Gastroesophageal sphincter (tissue), 3 donors: ENCODE measurements at regions not wholly inside any gene's neighbourhood (a gene's known extent, or its start where the extent isn't known, plus 50 kb on each side); places are given as distances from the start of the nearest gene placed in this dataset.
"Not testable (repeated sequence)": the region's sequence is repeated elsewhere in the genome, so short reads cannot be mapped to it uniquely, and the experiment has no call there.

Experiments
- EP300 ChIP-seq: sonication (generic); formaldehyde crosslinking; IDR thresholded peaks from one replicate; pipeline ENCODE4 v1.6.1; 2017; ENCODE audit warnings: antibody characterized with exemption, mild to moderate bottlenecking
- POLR2A ChIP-seq, 2 donors: fragments of 450-650 bp; IDR thresholded peaks; one replicate each; pipeline ENCODE4 v1.6.1; 2017; ENCODE audit warnings: antibody characterized with exemption in 2 of 2, mild to moderate bottlenecking in 2 of 2, moderate library complexity in 1 of 2
- TF ChIP-seq, protein P1 (sequence below), 4 experiments: fragments of 200-600 bp in 2 of 4; fragments of 450-650 bp in 2 of 4; sonication (generic) in 1 of 4; IDR thresholded peaks; one replicate each; pipeline ENCODE4 v1.5.1; 2017 to 2019; ENCODE audit warnings: antibody characterized with exemption in 4 of 4, mild to moderate bottlenecking in 2 of 4, moderate library complexity in 2 of 4

DNA sequence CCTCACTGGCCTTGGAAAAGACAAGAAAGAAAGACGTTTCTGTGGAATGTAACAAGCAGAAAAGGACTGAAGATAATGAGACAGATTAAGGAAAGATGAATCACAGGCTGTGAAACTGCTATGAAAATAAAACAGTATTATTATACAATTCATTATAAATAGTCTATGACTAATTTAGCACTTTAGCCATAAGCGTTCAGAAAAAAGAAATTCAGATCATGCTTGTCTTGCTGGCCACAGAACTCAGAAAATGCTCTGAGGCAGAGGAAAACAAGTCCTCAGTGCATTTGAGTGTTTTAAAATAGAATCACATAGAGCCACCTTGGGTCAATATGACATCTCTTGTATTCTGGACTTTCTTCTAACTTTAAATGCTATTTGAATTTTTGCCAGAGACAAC is 65.9 kb upstream of the NBPF26 start:
- TF ChIP-seq, protein P1, sequence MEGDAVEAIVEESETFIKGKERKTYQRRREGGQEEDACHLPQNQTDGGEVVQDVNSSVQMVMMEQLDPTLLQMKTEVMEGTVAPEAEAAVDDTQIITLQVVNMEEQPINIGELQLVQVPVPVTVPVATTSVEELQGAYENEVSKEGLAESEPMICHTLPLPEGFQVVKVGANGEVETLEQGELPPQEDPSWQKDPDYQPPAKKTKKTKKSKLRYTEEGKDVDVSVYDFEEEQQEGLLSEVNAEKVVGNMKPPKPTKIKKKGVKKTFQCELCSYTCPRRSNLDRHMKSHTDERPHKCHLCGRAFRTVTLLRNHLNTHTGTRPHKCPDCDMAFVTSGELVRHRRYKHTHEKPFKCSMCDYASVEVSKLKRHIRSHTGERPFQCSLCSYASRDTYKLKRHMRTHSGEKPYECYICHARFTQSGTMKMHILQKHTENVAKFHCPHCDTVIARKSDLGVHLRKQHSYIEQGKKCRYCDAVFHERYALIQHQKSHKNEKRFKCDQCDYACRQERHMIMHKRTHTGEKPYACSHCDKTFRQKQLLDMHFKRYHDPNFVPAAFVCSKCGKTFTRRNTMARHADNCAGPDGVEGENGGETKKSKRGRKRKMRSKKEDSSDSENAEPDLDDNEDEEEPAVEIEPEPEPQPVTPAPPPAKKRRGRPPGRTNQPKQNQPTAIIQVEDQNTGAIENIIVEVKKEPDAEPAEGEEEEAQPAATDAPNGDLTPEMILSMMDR (IDR thresholded peaks at IDR 0.05) = not testable (repeated sequence)
- TF ChIP-seq POLR2A (IDR thresholded peaks at IDR 0.05); EP300: not testable (repeated sequence)
